Upper lobe of right lung (tissue), 1 donor: ENCODE measurements at regions not wholly inside any gene's neighbourhood (a gene's known extent, or its start where the extent isn't known, plus 50 kb on each side); places are given as distances from the start of the nearest gene placed in this dataset.

ENCODE experiments used
- ATAC-seq: fragments of 200-7000 bp; cut with Tn5 transposase; one replicate; pipeline ENCODE4 v1.9.1; 2020; ENCODE audit warnings: mild to moderate bottlenecking, moderate library complexity
- DNase-seq: peaks from one replicate; pipeline ENCODE4 v3.0.0-alpha.2; 2020
- H3K27ac ChIP-seq: fragments of 200-600 bp; one replicate; pipeline ENCODE4 v1.8.0; 2022
- H3K27me3 ChIP-seq: fragments of 200-600 bp; one replicate; pipeline ENCODE4 v1.8.0; 2022; ENCODE audit warnings: mild to moderate bottlenecking
- H3K36me3 ChIP-seq: fragments of 200-600 bp; one replicate; pipeline ENCODE4 v1.8.0; 2022
- H3K4me1 ChIP-seq: fragments of 200-600 bp; one replicate; pipeline ENCODE4 v1.8.0; 2022
- H3K4me3 ChIP-seq: fragments of 200-600 bp; one replicate; pipeline ENCODE4 v1.8.0; 2022; ENCODE audit warnings: mild to moderate bottlenecking
- H3K9me3 ChIP-seq: fragments of 200-600 bp; one replicate; pipeline ENCODE4 v1.8.0; 2022
- CTCF ChIP-seq: fragments of 200-600 bp; IDR thresholded peaks from one replicate; pipeline ENCODE4 v1.8.0; 2022; ENCODE audit warnings: antibody characterized with exemption
- intact Hi-C: fragments of 100-400 bp; cut with DNase I; formaldehyde crosslinking; loops from one replicate; pipeline ENCODE4 v1.11.0; 2022
- donor health status: DM: no; HTN: yes; CAD: no; lungs with severe emphysema.

- no peak for ATAC-seq
- DNase-seq = no peak
- no peak for TF ChIP-seq CTCF
Measured at GRCh38 chr7:98557538-98558031, 59.5 kb upstream of the NPTX2 start.

GRCh38 chr7:98556288-98556687 is 60.8 kb upstream of the NPTX2 start:
- Histone ChIP-seq H3K36me3 (no peaks in the 10 kb centered on the region), H3K27me3 (no peaks in the 10 kb centered on the region), H3K27ac (no peak overlapping the region), H3K4me3 (no peak overlapping the region), H3K4me1 (no peaks in the 10 kb centered on the region), H3K9me3 (peaks cover 8% of the 10 kb centered on the region)
- DNase-seq (no peak), ATAC-seq (no peak)
- TF ChIP-seq CTCF = no peak
- intact Hi-C loops = no loop called here

More at GRCh38 chr7:98557538-98558031, 59.5 kb upstream of the NPTX2 start:
- no peak overlapping the region for H3K27ac ChIP-seq
- intact Hi-C loops = no loop called here
- H3K4me3 ChIP-seq = no peak overlapping the region
- no peaks in the 10 kb centered on the region for H3K4me1 ChIP-seq
- no peaks in the 10 kb centered on the region for H3K9me3 ChIP-seq
- H3K27me3 ChIP-seq = no peaks in the 10 kb centered on the region
- no peaks in the 10 kb centered on the region for H3K36me3 ChIP-seq

- peaks cover 8% of the 10 kb centered on the region for H3K9me3 ChIP-seq
- DNase-seq = peak; percentile 35
- ATAC-seq = no peak
- intact Hi-C loops = no loop called here
- TF ChIP-seq CTCF = no peak
- H3K4me3 ChIP-seq = no peak overlapping the region
- H3K36me3 ChIP-seq = no peaks in the 10 kb centered on the region
- no peaks in the 10 kb centered on the region for H3K4me1 ChIP-seq
- no peaks in the 10 kb centered on the region for H3K27me3 ChIP-seq
- H3K27ac ChIP-seq = no peak overlapping the region
Measured at GRCh38 chr7:98555403-98555802, 61.7 kb upstream of the NPTX2 start.

- Histone ChIP-seq H3K4me3 (no peak overlapping the region), H3K4me1 (no peaks in the 10 kb centered on the region), H3K9me3 (peaks cover 8% of the 10 kb centered on the region), H3K36me3 (no peaks in the 10 kb centered on the region), H3K27ac (no peak overlapping the region), H3K27me3 (no peaks in the 10 kb centered on the region)
- peak; percentile 0 for DNase-seq
- intact Hi-C loops = no loop called here
- TF ChIP-seq CTCF = no peak
- ATAC-seq = no peak
Measured at GRCh38 chr7:98553666-98554065, 63.4 kb upstream of the NPTX2 start.

- TF ChIP-seq CTCF = no peak
- DNase-seq = peak; percentile 1
Measured at GRCh38 chr7:98551611-98552273, 65.3 kb upstream of the NPTX2 start.

More at GRCh38 chr7:98551611-98552273, 65.3 kb upstream of the NPTX2 start:
- intact Hi-C loops = no loop called here
- Histone ChIP-seq H3K9me3 (peaks cover 8% of the 10 kb centered on the region), H3K4me1 (no peaks in the 10 kb centered on the region), H3K27ac (no peak overlapping the region), H3K36me3 (no peaks in the 10 kb centered on the region), H3K4me3 (no peak overlapping the region), H3K27me3 (no peaks in the 10 kb centered on the region)
- ATAC-seq = no peak
